Urothelium cell line (cell line): ENCODE measurements at regions not wholly inside any gene's neighbourhood (a gene's known extent, or its start where the extent isn't known, plus 50 kb on each side); places are given as distances from the start of the nearest gene placed in this dataset.
A peak's percentile ranks its signal among the peaks of the same experiment; 100 is the strongest.

ENCODE experiments used
- DNase-seq: peaks from one replicate; pipeline ENCODE4 v3.0.0; 2011; ENCODE audit warnings: low spot score, mixed read lengths
- FAIRE-seq: peaks from 2 replicates; lab custom pipeline; 2011; peaks lifted over from hg19 to GRCh38; lab: Jason Lieb, UNC

DNA sequence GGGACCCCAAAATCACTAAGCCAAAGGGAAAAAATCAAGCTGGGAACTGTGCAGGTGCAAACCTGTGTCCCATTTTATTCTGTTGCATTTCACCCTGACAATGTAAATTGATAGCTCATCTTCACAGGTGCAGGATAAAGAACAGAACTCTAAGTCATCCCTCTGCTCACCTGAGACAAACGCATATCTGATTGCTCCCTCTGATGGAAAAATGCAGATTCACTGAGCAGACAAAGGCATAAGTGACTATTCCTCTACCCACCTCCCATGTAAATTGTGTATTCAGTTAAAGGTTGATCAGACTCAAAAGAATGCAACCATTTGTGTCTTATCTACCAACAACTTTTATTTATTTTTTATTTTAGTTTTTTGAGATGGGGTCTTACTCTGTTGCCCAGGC lies 644.2 kb downstream of the PTPRU start:
- FAIRE-seq: no peak
- DNase-seq: no peak

DNA sequence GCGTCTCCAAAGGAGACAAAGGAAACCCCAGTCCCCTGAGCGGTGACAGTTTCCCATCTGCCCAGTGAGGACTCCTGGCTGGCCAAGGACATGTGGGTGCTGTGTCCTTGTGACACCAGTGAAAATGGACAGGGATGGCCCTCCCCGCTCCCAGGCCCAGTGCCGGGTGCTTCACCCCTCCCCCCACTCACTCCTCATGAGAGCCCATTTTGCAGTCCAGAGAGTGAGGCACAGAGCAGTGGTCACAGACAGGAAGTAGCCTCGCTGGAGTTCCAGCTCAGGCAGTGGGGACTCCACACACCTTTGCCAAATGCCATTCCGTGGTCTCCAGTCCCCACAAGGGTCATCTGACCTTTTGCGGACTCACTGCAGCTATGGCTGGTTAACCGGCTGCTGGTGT lies 642.9 kb downstream of the PTPRU start:
- FAIRE-seq (no peak), DNase-seq (no peak)

DNA sequence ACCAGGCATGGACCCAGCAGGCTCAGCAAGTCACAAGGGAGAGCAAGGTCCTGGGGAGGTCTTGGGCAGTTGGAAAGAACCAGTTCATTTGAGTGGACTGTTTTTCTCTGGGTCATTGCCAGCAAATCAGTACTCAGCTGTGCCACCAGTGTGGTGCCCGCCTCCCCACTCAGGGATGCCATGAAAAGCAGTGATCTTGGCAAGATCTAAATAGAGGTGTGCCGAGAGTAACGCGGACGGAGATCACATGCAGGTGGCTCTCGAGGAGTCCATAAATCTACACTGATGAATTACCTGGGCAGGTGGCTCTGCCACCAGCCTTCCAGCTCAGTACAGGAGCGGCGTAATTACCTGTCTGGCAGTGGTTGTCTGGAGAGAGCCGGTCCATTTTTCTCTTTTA lies 642.2 kb downstream of the PTPRU start:
- DNase-seq (no peak), FAIRE-seq (no peak)

DNA sequence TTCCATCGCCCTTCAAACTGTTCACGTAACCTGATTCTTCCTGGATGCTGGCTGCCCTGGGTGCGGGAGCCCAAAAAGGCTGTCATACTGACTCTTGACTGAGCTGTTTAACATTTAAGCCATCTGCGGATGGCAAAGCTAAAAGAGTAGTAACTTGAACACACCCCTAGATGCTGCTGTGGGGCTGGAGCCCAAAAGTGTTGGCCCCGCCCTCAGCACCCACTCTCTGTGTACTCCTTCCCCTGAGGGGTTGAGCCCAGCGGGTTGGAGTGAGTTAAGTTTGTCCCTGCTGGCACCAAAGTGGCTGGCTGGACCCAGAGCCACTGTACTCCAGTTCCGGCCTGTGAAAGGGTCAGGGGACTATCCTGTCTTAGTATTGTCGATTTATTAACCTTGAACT lies 640.6 kb downstream of the PTPRU start:
- FAIRE-seq: no peak
- DNase-seq: no peak

DNA sequence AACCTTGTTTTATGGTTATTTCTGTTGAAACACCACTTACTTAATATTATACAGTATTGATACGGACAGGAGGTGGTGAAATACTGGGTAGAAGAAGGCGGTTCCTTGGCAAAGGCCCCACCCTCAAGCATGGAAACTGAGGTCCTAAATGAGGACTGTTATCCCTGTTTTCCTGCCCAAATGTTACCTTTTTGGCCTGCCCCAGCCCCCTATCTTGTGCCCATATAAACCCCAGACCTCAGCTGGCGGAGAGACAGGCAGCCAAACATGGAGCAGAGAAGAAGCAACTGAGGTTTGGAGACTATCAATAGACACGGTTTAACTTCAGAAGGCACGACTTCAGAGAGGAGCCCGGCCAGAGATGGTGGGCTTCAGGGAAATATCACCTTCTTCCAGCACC lies 640.1 kb downstream of the PTPRU start:
- FAIRE-seq (no peak), DNase-seq (no peak)

DNA sequence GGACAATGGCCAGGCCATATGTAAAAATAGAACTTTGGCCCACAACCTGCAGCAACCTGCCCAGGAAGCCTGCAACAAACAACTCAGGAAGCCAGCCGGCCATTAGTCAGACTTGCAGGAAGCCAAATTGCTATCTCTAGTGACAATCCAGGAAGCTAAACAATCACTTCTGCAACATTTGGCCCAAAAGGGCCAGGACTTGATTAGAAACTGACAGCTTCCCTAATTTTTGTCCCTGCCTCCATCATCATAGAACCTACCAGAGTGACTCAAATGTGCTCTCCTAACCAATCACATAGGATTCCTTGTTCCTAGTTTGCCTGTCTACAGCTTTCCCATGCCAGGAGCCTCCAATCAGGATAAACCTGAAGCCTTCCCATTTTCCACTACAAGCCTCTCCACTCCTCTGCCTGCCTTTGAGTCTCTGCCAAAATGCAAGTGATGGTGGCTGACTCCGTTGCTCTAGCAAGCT lies 639.3 kb downstream of the PTPRU start:
- DNase-seq (no peak), FAIRE-seq (no peak)

DNA sequence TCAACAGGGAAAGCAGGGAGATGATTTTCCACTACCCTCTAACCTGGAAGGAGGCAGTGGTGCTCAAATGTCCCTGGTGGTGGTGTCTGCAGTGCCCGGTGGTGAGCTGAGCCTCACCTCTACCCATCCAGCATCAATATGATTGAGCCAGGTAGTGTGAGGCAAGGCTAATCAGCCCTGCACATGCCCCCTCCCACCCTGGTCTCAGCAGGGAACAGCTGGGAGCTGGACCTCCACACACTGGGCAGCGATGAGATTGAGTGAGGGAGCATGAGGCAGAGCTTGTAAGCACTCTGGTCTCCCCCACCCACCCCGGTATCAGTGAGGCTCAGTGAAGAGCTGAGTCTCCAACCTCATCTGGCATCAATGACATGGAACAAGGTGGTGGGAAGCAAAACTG lies 634.3 kb downstream of the PTPRU start:
- FAIRE-seq: no peak
- no peak for DNase-seq

DNA sequence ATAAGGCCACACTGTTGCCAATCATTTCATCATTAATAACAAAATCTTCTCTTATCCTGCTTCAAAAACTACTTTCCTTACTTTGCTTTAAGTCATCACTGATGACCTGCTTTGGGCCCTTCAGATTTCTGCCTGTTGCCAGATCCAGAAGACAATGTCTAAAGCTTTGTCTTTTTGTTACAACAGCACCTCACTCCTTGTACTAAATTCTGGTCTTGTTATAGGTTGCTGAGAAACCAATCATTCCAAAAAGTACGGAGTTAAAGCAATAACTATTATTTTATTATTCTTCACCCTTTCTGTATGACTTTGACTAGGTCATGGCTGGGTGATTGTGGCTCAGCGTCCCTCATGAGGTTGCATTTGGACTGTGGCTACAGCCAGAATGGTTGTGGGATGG lies 633.5 kb downstream of the PTPRU start:
- DNase-seq (no peak), FAIRE-seq (no peak)

DNA sequence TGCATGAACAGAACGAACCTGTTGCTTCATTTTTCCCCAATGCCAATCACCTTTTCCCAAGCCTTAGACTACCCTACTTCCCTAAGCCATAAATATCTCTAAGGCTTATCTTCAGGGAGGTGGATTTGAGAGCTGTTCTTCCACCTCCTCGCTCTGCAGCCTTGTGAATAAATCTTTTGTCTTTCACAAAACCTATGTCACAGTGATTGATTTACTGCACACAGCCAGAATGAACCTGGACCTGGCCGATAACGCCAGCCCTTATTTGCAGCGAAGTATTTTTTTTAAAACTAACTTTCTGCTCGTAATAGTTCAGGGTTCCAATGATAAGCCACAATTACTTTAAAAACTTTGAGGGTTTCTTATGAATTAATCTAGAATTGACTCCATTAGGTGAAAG lies 632.6 kb downstream of the PTPRU start:
- DNase-seq (no peak), FAIRE-seq (no peak)

DNA sequence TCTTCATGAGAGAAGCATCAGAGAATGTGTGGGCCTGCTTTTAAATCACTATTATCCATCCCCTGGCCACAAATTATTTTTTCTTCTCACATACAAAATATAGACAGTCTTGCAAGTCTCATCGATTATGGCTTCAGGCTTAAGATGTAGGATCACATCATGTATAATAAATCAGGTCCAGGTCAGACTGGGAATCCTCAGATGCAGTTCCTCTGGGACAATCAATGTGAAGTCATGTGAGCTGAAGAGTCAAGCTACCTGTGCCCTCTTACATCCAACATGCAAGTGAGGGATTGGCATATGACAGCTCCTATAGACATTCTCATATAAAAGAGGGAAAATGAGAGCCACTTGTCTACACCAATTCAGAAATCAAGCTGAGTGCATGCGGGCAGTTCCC lies 631.8 kb downstream of the PTPRU start:
- FAIRE-seq: no peak
- DNase-seq: no peak

DNA sequence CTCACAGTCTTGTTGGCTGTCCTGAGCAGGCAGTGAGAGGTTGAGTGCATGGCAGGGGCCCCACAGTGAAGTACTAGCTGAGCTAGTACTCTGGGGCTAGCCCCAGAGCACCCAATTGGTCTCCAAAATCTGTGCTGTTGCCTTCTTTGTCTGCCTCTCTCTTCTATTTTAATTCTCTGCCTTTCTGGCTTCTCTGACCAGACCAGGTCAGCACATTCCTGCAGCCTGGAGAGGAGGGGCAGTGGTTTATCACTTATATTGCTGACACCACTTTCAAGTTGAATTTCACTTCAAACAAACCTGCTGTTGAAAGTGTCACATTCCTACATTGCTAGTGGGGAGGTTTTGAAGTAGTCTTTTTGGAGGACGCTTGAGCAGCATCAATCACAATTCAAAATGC lies 628.7 kb downstream of the PTPRU start:
- no peak for DNase-seq
- FAIRE-seq: no peak

DNA sequence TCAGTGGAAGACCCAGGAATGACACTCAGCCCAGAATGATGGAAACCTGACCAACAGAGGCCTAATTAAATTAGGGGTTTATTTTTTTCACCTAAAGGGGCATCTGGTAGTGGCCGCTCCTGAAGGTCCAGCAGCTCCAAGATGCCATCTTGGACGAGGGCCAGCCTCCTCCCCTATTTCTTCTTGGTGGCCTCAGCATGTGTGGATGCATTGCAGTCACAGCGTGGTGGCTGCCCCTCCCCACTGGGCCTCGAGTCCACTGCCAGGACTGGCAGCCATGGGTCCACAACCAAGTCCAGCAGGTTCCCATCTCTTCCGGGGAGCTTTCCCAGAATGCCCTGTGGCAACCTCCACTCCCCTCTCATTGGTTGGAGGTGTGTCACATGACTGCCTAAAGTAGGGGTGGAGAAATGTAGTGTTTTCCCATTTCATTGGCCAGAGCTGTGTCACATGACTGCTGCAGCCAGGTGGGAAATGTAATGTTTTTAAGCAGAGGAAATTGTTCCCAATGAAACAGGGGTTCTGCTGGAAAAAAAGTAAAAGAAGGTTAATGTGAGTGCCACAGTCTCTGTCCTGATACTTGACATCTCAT lies 628.2 kb downstream of the PTPRU start:
- DNase-seq (no peak), FAIRE-seq (no peak)

DNA sequence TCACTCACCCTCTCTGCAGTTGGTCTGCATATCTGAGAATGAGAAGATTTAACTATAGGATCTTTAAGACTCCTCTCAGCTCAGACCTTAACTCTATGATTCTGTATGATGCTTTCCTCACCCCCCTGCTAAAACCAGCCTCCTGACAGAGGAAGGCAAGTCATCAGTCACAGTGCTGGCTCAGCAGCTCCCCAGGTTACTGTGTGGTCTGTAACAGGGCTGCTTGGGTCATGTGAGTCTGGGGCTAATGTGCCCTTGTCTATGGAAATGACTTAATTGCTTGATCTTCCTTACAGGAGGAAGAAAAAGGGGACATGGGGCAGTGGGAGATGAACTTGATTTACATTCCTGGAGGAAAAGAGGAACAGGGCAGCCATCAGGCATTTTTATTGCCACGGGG lies 625.6 kb downstream of the PTPRU start:
- FAIRE-seq: no peak
- no peak for DNase-seq

DNA sequence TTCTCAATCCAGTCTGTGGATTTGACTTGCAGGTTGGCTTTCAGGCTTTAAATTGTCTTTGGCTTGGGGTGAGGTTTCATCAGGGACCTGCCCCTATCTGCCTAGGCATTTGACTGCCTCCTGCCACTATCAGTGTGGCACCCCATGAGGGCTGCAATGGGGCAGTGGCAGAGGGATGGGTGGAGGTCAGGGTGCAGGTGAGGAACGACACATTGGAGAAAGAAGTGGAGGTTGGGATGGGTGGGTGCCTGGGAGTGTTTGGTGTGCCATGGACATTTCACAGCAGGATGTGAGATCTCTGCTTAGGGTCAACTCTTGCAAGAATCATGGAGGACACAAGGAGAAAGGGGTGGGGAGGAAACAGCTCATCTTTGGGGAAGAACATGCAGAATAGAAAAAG lies 625.1 kb downstream of the PTPRU start:
- FAIRE-seq: no peak
- no peak for DNase-seq

DNA sequence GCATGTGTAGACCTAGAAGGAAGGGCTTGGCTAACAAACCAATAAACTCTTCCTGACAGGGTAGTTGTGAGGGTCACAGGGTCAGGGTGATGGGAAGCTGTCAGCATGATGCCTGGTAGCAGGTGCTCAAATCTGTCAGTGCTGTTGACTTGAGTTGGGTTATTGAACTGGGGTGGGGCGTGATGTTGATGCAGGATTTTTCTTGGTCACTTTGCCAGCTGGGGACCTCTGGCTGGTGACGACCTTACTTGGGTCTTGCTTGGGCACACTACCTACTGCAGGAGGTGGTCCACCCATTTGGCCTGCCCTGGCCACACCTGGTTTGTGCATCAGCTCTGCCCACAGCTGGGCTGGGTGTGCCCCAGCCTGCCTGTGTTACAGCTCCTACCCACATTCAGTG lies 624.4 kb downstream of the PTPRU start:
- FAIRE-seq (no peak), DNase-seq (no peak)

DNA sequence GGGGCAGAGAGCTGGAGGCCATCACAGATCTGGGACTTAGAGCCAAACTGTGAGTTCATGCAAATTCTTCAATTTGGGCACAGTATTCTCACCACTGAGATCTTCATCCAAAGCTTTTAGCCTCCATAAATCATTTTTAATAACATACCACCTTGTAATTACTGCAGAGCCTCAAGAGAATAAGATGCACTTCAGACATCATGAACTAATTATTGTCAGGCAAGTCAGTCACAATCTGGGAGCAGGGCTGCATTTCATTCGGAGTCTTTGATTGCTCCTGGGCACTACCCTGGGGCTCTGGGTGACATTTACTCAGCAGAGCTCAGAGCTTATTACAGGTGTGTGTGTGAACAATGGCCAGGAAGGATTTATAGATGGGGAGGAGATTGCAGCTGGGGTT lies 623.7 kb downstream of the PTPRU start:
- no peak for FAIRE-seq
- no peak for DNase-seq

DNA sequence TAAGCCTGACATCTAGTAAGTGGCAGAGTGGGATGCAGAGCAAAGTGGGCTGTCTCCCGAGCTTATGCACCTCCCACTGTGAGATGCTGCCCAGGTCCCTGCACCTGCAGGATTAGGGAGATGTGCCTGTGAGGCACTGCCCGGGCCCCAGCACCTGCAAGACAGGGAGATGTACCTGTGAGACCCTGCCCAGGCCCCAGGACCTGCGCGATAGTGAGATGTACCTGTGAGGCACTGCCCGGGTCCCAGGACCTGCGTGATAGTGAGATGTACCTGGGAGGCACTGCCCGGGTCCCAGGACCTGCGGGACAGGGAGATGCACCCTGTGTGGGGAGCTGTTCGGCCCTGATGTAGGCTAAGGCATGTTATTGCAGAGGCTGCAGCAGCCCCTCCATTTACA lies 622.8 kb downstream of the PTPRU start:
- DNase-seq (no peak), FAIRE-seq (no peak)

DNA sequence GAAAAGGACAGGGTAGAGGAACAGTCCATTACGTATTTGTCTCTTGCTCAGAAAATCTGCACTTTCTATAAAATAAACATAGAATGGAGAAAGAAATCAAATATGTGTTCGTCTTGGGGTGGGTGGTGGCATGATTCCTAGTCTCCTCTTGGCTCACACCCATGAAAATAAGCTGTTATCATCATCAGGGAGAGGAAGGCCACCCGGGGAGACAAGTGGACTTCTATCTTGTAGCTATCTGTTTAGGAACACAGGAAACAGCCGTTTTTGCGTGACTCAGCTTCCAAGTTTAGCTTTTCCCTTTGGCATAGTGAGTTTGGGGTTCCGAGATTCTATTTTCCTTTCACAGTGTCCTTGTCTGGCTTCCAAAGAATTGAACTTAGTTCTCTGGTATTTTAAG lies 622.3 kb downstream of the PTPRU start:
- FAIRE-seq (no peak), DNase-seq (no peak)

DNA sequence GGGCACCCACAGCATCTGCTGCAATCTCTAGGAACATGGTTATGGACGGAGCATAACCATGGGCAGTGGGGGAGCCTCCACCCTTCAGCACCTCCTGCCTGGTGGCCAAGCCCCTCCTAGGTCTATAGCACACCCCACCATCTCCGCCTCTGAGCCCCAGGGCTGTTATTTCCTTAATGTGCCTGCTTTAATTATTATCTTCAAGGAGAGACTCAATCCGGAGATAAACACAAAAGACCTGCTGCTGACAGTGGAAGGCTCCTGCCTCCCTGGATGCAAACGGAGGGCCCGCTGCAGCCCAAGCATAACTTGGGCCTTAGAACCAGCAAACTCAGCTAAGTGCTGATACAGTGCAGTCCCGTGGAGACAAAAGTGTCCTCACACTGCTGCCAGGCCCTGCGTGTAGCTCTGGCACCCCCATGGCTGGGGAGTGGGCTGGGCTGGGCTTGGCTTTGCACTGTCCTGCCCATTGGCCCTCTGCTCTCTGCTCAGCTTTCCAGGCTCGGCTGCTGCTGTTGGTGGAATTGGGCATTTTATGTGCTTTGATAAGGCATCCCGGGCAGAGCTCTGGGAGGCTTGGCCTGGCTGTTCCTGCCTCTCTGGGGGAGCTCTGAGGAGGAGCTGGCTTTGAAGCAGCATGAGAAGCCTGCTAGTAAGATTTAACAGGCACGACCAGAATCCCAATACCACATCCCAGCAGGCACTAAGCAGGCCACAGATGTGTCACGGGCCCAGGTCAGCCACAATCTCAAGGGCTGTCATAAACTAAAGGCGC lies 620.2 kb downstream of the PTPRU start:
- FAIRE-seq: no peak
- no peak for DNase-seq

DNA sequence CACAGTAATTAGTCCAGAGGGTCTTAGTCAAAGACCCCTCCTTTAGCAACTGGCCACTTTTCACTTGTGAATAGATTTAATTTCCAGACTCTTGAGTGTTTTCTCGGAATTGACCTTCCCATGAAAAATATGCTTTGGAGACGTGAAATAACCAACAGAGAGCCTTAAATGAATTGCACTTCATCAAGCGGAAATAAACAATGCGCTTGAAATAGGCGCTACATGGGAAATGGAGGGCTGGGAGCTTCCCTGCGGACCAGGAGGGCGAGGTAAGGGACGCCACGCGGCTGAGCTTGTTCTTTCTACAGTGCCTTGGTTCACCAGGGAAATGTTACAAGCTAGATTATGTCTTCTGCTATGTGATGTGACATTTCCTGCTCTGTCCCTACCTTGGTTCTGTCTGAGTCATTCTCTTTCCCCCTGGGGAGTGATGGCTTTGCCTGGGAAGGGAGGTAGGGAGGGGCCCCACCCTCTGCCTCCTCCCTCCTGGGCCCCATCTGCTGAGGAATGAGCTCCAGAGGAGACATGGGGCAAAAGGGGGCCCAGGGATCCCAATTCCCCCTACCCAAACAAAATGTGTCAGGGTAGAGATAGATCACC lies 619.3 kb downstream of the PTPRU start:
- FAIRE-seq: peak; percentile 23
- no peak for DNase-seq

DNA sequence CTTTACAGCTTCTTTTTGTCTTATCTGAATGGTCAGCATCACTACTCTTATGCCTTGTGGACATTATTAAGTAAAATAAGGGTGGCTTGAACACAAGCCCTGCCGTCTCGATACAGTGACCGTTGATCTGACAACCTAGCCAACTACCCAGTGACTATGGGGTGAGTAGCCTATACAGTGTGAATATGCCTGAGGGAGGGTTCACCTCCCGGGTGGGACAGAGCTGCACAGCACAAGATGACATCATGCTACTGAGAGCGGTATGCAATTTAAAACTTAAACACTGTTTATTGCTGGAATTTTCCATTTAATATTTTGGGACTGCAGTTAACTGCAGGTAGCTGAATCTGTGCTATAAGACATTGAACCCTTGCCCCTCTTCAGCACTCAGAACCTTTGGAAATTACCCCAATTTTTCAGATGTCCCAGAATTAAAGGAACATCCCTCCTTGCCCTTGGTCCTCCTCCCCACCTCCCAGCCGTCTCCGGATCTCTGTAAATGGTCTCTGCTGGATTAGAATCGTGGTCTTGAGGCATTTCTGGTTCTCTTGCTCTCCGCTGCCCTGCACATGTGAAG lies 618.5 kb downstream of the PTPRU start:
- DNase-seq: no peak
- no peak for FAIRE-seq

DNA sequence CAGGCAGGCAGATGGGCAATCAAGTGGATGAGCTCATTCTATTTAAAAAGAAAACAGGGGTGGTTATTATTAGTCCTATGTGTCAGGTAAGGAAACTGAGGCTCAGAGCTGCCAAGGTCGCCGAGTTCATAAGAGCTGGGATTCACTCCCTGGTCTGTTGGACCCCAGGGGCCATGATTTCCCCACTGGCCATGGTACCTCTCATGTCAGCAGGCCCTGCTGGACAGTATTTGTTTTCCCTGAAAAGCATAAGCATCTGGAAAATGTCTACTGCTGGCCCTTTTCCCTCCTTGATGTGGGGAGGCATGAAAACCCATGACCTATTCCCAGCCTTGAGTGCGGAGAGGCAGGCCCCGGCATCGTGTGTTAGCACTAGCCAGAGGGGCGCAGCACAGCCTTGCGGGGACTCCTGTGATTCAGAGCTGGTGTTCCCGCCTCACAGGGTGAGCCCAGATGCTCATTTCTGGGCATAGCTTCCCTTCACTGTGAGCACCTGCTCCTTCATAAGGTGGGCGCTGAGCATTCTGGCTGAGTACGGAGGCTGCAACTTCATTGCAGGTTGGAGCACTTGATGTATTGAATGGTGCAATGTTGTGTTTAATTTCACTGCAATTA lies 617.5 kb downstream of the PTPRU start:
- DNase-seq: no peak

More for the DNA sequence above, 617.5 kb downstream of the PTPRU start:
- no peak for FAIRE-seq
